SK-N-SH (cell line): ENCODE measurements at regions not wholly inside any gene's neighbourhood (a gene's known extent, or its start where the extent isn't known, plus 50 kb on each side); places are given as distances from the start of the nearest gene placed in this dataset.

ENCODE experiments used
- CTCF ChIA-PET: fragments of 300-600, 350-600 bp; formaldehyde crosslinking; extraction: SDS; loops from one replicate; lab custom pipeline; 2021; lab: Yijun Ruan, JAX
- POLR2A ChIA-PET: fragments of 350-600 bp; sonication (Branson Sonifier 250); formaldehyde crosslinking; extraction: SDS; loops from one replicate; lab custom pipeline; 2020; ENCODE audit warnings: antibody characterized with exemption, inconsistent platforms; lab: Yijun Ruan, JAX
- DNase-seq: peaks from one replicate; pipeline ENCODE4 v3.0.0; 2012
- H2AFZ ChIP-seq: fragments of 200-600 bp; sonication (generic); 2 replicates; pipeline ENCODE4 v1.8.1; 2016; ENCODE audit warnings: antibody characterized with exemption, mild to moderate bottlenecking, low read depth
- H3F3A ChIP-seq: fragments of 200-600 bp; sonication (generic); replicated peaks from 2 replicates; pipeline ENCODE3; 2016; ENCODE audit warnings: antibody characterized with exemption, mild to moderate bottlenecking; ENCODE audit not compliant: insufficient read depth
- H3K27ac ChIP-seq, 2 experiments: fragments of 200-500 bp in 1 of 2; fragments of 200-600 bp in 1 of 2; sonication (Bioruptor generic) in 1 of 2; sonication (generic), shearing (Covaris generic) in 1 of 2; 2 replicates each; pipeline versions ENCODE4 v1.5.1 to v1.6.1; 2014 to 2016; ENCODE audit warnings: low read depth in 2 of 2, inconsistent platforms in 1 of 2, low read length in 1 of 2, mild to moderate bottlenecking in 1 of 2, mixed read lengths in 1 of 2
- H3K27me3 ChIP-seq: fragments of 200-600 bp; sonication (generic), shearing (Covaris generic); 2 replicates; pipeline ENCODE4 v1.6.1; 2016; ENCODE audit warnings: mixed run types; ENCODE audit not compliant: insufficient read depth
- H3K36me3 ChIP-seq, 2 experiments: fragments of 200-500 bp in 1 of 2; fragments of 200-600 bp in 1 of 2; sonication (Bioruptor generic) in 1 of 2; sonication (generic) in 1 of 2; replicated peaks in 1 of 2; 2 replicates each; pipeline versions ENCODE3 to v1.5.1; 2014 to 2016; ENCODE audit warnings: low read length in 1 of 2, mild to moderate bottlenecking in 1 of 2; ENCODE audit not compliant: insufficient read depth in 2 of 2, control insufficient read depth in 1 of 2
- H3K4me1 ChIP-seq, 2 experiments: fragments of 200-500 bp in 1 of 2; fragments of 200-600 bp in 1 of 2; sonication (Bioruptor generic) in 1 of 2; sonication (generic), shearing (Covaris generic) in 1 of 2; 2 replicates each; pipeline versions ENCODE4 v1.5.1 to v1.6.1; 2014 to 2016; ENCODE audit warnings: low read depth in 1 of 2, low read length in 1 of 2, mixed run types in 1 of 2; ENCODE audit not compliant: insufficient read depth in 2 of 2, control insufficient read depth in 1 of 2
- H3K4me2 ChIP-seq: fragments of 200-600 bp; sonication (generic), shearing (Covaris generic); 2 replicates; pipeline ENCODE4 v1.6.1; 2017; ENCODE audit warnings: mixed run types
- H3K4me3 ChIP-seq, 2 experiments: fragments of 200-500 bp in 1 of 2; fragments of 200-600 bp in 1 of 2; sonication (Bioruptor generic) in 1 of 2; sonication (generic), shearing (Covaris generic) in 1 of 2; 2 replicates each; pipeline versions ENCODE4 v1.5.1 to v1.8.1; 2014 to 2016; ENCODE audit warnings: low read depth in 2 of 2, inconsistent platforms in 1 of 2, low read length in 1 of 2, mild to moderate bottlenecking in 1 of 2, mixed read lengths in 1 of 2, moderate library complexity in 1 of 2
- H3K79me2 ChIP-seq: fragments of 200-600 bp; sonication (generic); 2 replicates; pipeline ENCODE4 v1.8.1; 2017; ENCODE audit warnings: mild to moderate bottlenecking; ENCODE audit not compliant: insufficient read depth
- H3K9ac ChIP-seq: fragments of 200-600 bp; sonication (generic); 2 replicates; pipeline ENCODE4 v1.6.1; 2017; ENCODE audit warnings: mixed run types
- H3K9me2 ChIP-seq: fragments of 200-600 bp; sonication (generic); 2 replicates; pipeline ENCODE4 v1.6.1; 2017; ENCODE audit warnings: mixed run types
- H3K9me3 ChIP-seq: fragments of 200-600 bp; sonication (generic); 2 replicates; pipeline ENCODE4 v1.6.1; 2017; ENCODE audit warnings: mixed run types, mild to moderate bottlenecking, moderate library complexity
- H4K20me1 ChIP-seq: fragments of 200-600 bp; sonication (generic); 2 replicates; pipeline ENCODE4 v1.6.1; 2017; ENCODE audit warnings: mild to moderate bottlenecking, mixed run types; ENCODE audit not compliant: insufficient read depth
- CHD2 ChIP-seq: fragments of 150-350 bp; IDR thresholded peaks from 2 replicates; pipeline ENCODE4 v1.6.1; 2018; ENCODE audit warnings: low read length; ENCODE audit not compliant: partially characterized antibody
- CTCF ChIP-seq: fragments of 200-600 bp; sonication (generic); IDR thresholded peaks from 2 replicates; pipeline ENCODE4 v1.6.1; 2017; ENCODE audit warnings: antibody characterized with exemption, mild to moderate bottlenecking, moderate library complexity
- ELF1 ChIP-seq: IDR thresholded peaks from 2 replicates; pipeline ENCODE4 v1.4.0; 2012
- EZH2phosphoT487 ChIP-seq: fragments of 200-600 bp; sonication (generic); IDR thresholded peaks from 2 replicates; pipeline ENCODE4 v1.6.1; 2017; ENCODE audit warnings: low read depth, mixed run types, mild to moderate bottlenecking, antibody characterized with exemption, moderate library complexity, borderline replicate concordance
- GATA2 ChIP-seq: sonication (generic); formaldehyde crosslinking; IDR thresholded peaks from 2 replicates; pipeline ENCODE4 v1.5.0; 2020; ENCODE audit warnings: mild to moderate bottlenecking, missing genetic modification reagents
- IRF3 ChIP-seq: fragments of 150-350 bp; IDR thresholded peaks from 2 replicates; pipeline ENCODE4 v1.6.1; 2016; ENCODE audit warnings: mild to moderate bottlenecking, low read depth, low read length
- JUND ChIP-seq: IDR thresholded peaks from 2 replicates; pipeline ENCODE4 v1.4.0; 2012
- MAX ChIP-seq: IDR thresholded peaks from 2 replicates; pipeline ENCODE4 v1.4.0; 2012; ENCODE audit warnings: low read depth
- MEF2A ChIP-seq: IDR thresholded peaks from 2 replicates; pipeline ENCODE4 v1.4.0; 2012; ENCODE audit warnings: low read depth, borderline replicate concordance
- PBX3 ChIP-seq: IDR thresholded peaks from 2 replicates; pipeline ENCODE4; 2012
- RAD21 ChIP-seq: IDR thresholded peaks from 2 replicates; pipeline ENCODE4 v1.6.1; 2012; ENCODE audit warnings: mild to moderate bottlenecking, low read length
- REST ChIP-seq: IDR thresholded peaks from 2 replicates; pipeline ENCODE4 v1.6.1; 2012; ENCODE audit warnings: mild to moderate bottlenecking, low read depth, low read length, moderate library complexity
- RXRA ChIP-seq: IDR thresholded peaks from 2 replicates; pipeline ENCODE4 v1.4.0; 2012; ENCODE audit warnings: low read depth, mild to moderate bottlenecking, borderline replicate concordance
- SIN3A ChIP-seq: IDR thresholded peaks from 2 replicates; pipeline ENCODE4 v1.6.1; 2012; ENCODE audit warnings: low read depth, mild to moderate bottlenecking, low read length, moderate library complexity, borderline replicate concordance
- SMC3 ChIP-seq: IDR thresholded peaks from 2 replicates; pipeline ENCODE4 v1.6.1; 2012; ENCODE audit warnings: low read depth, low read length, improper control_type of control experiment
- TCF12 ChIP-seq: IDR thresholded peaks from 2 replicates; pipeline ENCODE4 v1.4.0; 2012
- USF1 ChIP-seq: IDR thresholded peaks from 2 replicates; pipeline ENCODE4 v1.4.0; 2012; ENCODE audit warnings: low read depth, borderline replicate concordance
- USF2 ChIP-seq: fragments of 150-350 bp; IDR thresholded peaks from 2 replicates; pipeline ENCODE4 v1.6.1; 2017; ENCODE audit warnings: antibody characterized with exemption, low read length, low read depth, borderline replicate concordance
- YY1 ChIP-seq: IDR thresholded peaks from 2 replicates; pipeline ENCODE4 v1.4.0; 2012; ENCODE audit warnings: low read depth, mild to moderate bottlenecking
- WGBS: methylation state at CpG from one replicate; pipeline ENCODE4 v1.1.6; 2017; ENCODE audit warnings: low lambda C conversion rate; 5-methylcytosine and 5-hydroxymethylcytosine counted together

GRCh38 chr1:182238421-182238820 lies 153.2 kb downstream of the GLUL start:
- Histone ChIP-seq H3K27me3 (no peaks in the 10 kb centered on the region), H3K4me1 (no peaks in the 10 kb centered on the region; a peak in 1 of 4 replicates), H3K4me3 (no peak overlapping the region), H3K9me3 (no peaks in the 10 kb centered on the region), H4K20me1 (no peaks in the 10 kb centered on the region), H3K27ac (no peak overlapping the region), H3K4me2 (no peak overlapping the region), H3F3A (no peaks in the 10 kb centered on the region), H3K9ac (no peak overlapping the region), H2AFZ (no peak overlapping the region), H3K9me2 (no peaks in the 10 kb centered on the region), H3K79me2 (no peaks in the 10 kb centered on the region), H3K36me3 (no peaks in the 10 kb centered on the region)
- TF ChIP-seq SMC3 (no peak), MAX (no peak), EZH2phosphoT487 (no peak), USF1 (no peak), ELF1 (no peak), SIN3A (no peak)
- 13% methylated on average over 1 of the region's 1 CpG for WGBS
- POLR2A ChIA-PET = no interaction called here
- DNase-seq = no peak
- CTCF ChIA-PET = no interaction called here

GRCh38 chr1:182237329-182237728 lies 154.3 kb downstream of the GLUL start:
- CTCF ChIA-PET = no interaction called here
- Histone ChIP-seq H3K9ac (no peak overlapping the region), H3K36me3 (no peaks in the 10 kb centered on the region), H3K27ac (no peak overlapping the region), H3K27me3 (no peaks in the 10 kb centered on the region), H3F3A (no peaks in the 10 kb centered on the region), H3K4me2 (no peak overlapping the region), H3K9me3 (no peaks in the 10 kb centered on the region), H2AFZ (no peak overlapping the region), H3K9me2 (no peaks in the 10 kb centered on the region), H3K4me3 (no peak overlapping the region), H3K79me2 (no peaks in the 10 kb centered on the region), H3K4me1 (peaks cover 0 to 2% of the 10 kb centered on the region in 2 experiments; a peak in 1 of 4 replicates), H4K20me1 (no peaks in the 10 kb centered on the region)
- POLR2A ChIA-PET = no interaction called here
- no peak for DNase-seq
- 45% methylated on average over 3 of the region's 3 CpGs for WGBS
- no peak for TF ChIP-seq RXRA
- TF ChIP-seq TCF12 = no peak
- no peak for TF ChIP-seq CTCF
- TF ChIP-seq CHD2 = no peak
- no peak for TF ChIP-seq JUND
- no peak for TF ChIP-seq GATA2
- no peak for TF ChIP-seq REST
- TF ChIP-seq MAX = no peak
- TF ChIP-seq RAD21 = no peak
- no peak for TF ChIP-seq EZH2phosphoT487
- TF ChIP-seq USF2 = no peak
- no peak for TF ChIP-seq IRF3
- TF ChIP-seq PBX3 = no peak
- no peak for TF ChIP-seq YY1
- no peak for TF ChIP-seq MEF2A
